GM23338 (cell line): ENCODE measurements at regions not wholly inside any gene's neighbourhood (a gene's known extent, or its start where the extent isn't known, plus 50 kb on each side); places are given as distances from the start of the nearest gene placed in this dataset.

Experiments
- ATAC-seq: fragments of 200-7000 bp; cut with Tn5 transposase; 3 replicates; pipeline ENCODE4 v1.9.1; 2020
- DNase-seq: peaks from one replicate; pipeline ENCODE4 v3.0.0-alpha.2; 2015; ENCODE audit warnings: low spot score
- H2AFZ ChIP-seq: fragments of 200-600 bp; sonication (generic); 2 replicates; pipeline ENCODE4 v1.8.0; 2016; ENCODE audit warnings: antibody characterized with exemption, mild to moderate bottlenecking, moderate library complexity
- H3F3A ChIP-seq: fragments of 200-600 bp; sonication (generic); replicated peaks from 2 replicates; pipeline ENCODE4 v1.8.0; 2017; ENCODE audit warnings: antibody characterized with exemption, mixed run types, low read depth
- H3K27ac ChIP-seq: fragments of 200-600 bp; sonication (generic); 2 replicates; pipeline ENCODE4 v1.6.1; 2016; ENCODE audit warnings: low read depth
- H3K27me3 ChIP-seq: fragments of 200-600 bp; sonication (generic); 2 replicates; pipeline ENCODE4 v1.8.0; 2016; ENCODE audit warnings: mild to moderate bottlenecking, mixed run types, moderate library complexity; ENCODE audit not compliant: insufficient read depth
- H3K36me3 ChIP-seq: fragments of 200-600 bp; sonication (generic); 2 replicates; pipeline ENCODE4 v1.8.0; 2016; ENCODE audit warnings: mild to moderate bottlenecking; ENCODE audit not compliant: insufficient read depth
- H3K4me1 ChIP-seq: fragments of 200-600 bp; sonication (generic); 2 replicates; pipeline ENCODE4 v1.8.0; 2016; ENCODE audit warnings: mild to moderate bottlenecking, moderate library complexity; ENCODE audit not compliant: insufficient read depth
- H3K4me2 ChIP-seq: fragments of 200-600 bp; sonication (generic); 2 replicates; pipeline ENCODE4 v1.7.1; 2017; ENCODE audit warnings: mixed run types
- H3K4me3 ChIP-seq: fragments of 200-600 bp; sonication (generic); 2 replicates; pipeline ENCODE4 v1.6.1; 2016; ENCODE audit warnings: mixed run types
- H3K79me2 ChIP-seq: fragments of 200-600 bp; sonication (generic); replicated peaks from 2 replicates; pipeline ENCODE4 v1.8.0; 2017; ENCODE audit warnings: mild to moderate bottlenecking; ENCODE audit not compliant: insufficient read depth
- H3K9me2 ChIP-seq: fragments of 200-600 bp; sonication (generic); 2 replicates; pipeline ENCODE4 v1.8.0; 2017; ENCODE audit not compliant: insufficient read depth
- H4K20me1 ChIP-seq: fragments of 200-600 bp; sonication (generic); replicated peaks from 2 replicates; pipeline ENCODE4 v1.8.0; 2017; ENCODE audit warnings: mild to moderate bottlenecking; ENCODE audit not compliant: insufficient read depth
- H3K27ac Mint-ChIP-seq: 2 replicates; pipeline ENCODE4 v1.8.0; 2020; ENCODE audit warnings: inconsistent platforms, mild to moderate bottlenecking, moderate library complexity, mixed read lengths
- H3K27me3 Mint-ChIP-seq: 3 replicates; pipeline ENCODE4 v1.8.0; 2022; ENCODE audit warnings: low read depth, mild to moderate bottlenecking, moderate library complexity, mixed read lengths, inconsistent platforms; ENCODE audit not compliant: insufficient read depth, poor library complexity
- H3K36me3 Mint-ChIP-seq: 3 replicates; pipeline ENCODE4 v1.8.0; 2021; ENCODE audit warnings: low read depth, mild to moderate bottlenecking, inconsistent platforms, moderate library complexity, mixed read lengths
- H3K4me1 Mint-ChIP-seq: 3 replicates; pipeline ENCODE4 v1.8.0; 2020; ENCODE audit warnings: mild to moderate bottlenecking, inconsistent platforms, mixed read lengths
- H3K4me3 Mint-ChIP-seq: 3 replicates; pipeline ENCODE4 v1.8.0; 2021; ENCODE audit warnings: moderate library complexity, mild to moderate bottlenecking, inconsistent platforms, mixed read lengths
- H3K9me3 Mint-ChIP-seq: 3 replicates; pipeline ENCODE4 v1.8.0; 2020; ENCODE audit warnings: moderate library complexity, mild to moderate bottlenecking, inconsistent platforms, mixed read lengths
- CREB1 ChIP-seq: fragments of 250-450 bp; sonication (Bioruptor Pico); IDR thresholded peaks from 2 replicates; pipeline ENCODE4 v1.5.0; 2020; ENCODE audit warnings: low read depth, mild to moderate bottlenecking, moderate library complexity
- JUNB ChIP-seq: IDR thresholded peaks from one replicate; pipeline ENCODE4 v1.6.1; 2016; ENCODE audit warnings: antibody characterized with exemption; ENCODE audit not compliant: unreplicated experiment
- NANOG ChIP-seq: IDR thresholded peaks from 2 replicates; pipeline ENCODE4 v1.6.1; 2016; ENCODE audit warnings: antibody characterized with exemption, borderline replicate concordance
- POLR2AphosphoS5 ChIP-seq: IDR thresholded peaks from 2 replicates; pipeline ENCODE4 v1.6.1; 2016; ENCODE audit warnings: antibody characterized with exemption, low read depth
- ZNF114 ChIP-seq: fragments of 250-450 bp; sonication (Bioruptor Pico); IDR thresholded peaks from 2 replicates; pipeline ENCODE4 v1.5.0; 2020; ENCODE audit warnings: mild to moderate bottlenecking, moderate library complexity
- TF ChIP-seq, protein P1 (sequence below): fragments of 250-450 bp; sonication (Bioruptor Pico); IDR thresholded peaks from 2 replicates; pipeline ENCODE4 v1.5.0; 2020; ENCODE audit warnings: mild to moderate bottlenecking, moderate library complexity
- TF ChIP-seq, protein P2 (sequence below): IDR thresholded peaks from 2 replicates; pipeline ENCODE4 v1.6.1; 2016; ENCODE audit warnings: antibody characterized with exemption

DNA sequence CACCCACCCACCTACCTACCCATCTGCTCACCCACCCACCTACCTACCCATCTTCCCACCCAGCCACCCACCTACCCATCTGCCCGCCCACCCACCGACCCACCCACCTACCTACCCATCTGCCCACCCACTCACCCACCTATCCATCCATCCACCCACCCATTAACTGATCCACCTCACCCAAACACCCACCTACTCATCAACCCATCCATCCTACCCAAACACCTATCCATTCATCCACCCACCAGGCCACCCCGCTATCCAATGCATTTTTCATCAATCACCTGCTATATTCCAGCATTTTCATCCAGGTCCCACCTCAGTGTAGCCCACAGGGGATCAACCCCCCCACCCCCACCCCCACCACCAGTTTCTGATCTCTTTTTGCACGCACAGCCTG is 121.8 kb downstream of the GLI2 start (continued):
- TF ChIP-seq, protein P1, sequence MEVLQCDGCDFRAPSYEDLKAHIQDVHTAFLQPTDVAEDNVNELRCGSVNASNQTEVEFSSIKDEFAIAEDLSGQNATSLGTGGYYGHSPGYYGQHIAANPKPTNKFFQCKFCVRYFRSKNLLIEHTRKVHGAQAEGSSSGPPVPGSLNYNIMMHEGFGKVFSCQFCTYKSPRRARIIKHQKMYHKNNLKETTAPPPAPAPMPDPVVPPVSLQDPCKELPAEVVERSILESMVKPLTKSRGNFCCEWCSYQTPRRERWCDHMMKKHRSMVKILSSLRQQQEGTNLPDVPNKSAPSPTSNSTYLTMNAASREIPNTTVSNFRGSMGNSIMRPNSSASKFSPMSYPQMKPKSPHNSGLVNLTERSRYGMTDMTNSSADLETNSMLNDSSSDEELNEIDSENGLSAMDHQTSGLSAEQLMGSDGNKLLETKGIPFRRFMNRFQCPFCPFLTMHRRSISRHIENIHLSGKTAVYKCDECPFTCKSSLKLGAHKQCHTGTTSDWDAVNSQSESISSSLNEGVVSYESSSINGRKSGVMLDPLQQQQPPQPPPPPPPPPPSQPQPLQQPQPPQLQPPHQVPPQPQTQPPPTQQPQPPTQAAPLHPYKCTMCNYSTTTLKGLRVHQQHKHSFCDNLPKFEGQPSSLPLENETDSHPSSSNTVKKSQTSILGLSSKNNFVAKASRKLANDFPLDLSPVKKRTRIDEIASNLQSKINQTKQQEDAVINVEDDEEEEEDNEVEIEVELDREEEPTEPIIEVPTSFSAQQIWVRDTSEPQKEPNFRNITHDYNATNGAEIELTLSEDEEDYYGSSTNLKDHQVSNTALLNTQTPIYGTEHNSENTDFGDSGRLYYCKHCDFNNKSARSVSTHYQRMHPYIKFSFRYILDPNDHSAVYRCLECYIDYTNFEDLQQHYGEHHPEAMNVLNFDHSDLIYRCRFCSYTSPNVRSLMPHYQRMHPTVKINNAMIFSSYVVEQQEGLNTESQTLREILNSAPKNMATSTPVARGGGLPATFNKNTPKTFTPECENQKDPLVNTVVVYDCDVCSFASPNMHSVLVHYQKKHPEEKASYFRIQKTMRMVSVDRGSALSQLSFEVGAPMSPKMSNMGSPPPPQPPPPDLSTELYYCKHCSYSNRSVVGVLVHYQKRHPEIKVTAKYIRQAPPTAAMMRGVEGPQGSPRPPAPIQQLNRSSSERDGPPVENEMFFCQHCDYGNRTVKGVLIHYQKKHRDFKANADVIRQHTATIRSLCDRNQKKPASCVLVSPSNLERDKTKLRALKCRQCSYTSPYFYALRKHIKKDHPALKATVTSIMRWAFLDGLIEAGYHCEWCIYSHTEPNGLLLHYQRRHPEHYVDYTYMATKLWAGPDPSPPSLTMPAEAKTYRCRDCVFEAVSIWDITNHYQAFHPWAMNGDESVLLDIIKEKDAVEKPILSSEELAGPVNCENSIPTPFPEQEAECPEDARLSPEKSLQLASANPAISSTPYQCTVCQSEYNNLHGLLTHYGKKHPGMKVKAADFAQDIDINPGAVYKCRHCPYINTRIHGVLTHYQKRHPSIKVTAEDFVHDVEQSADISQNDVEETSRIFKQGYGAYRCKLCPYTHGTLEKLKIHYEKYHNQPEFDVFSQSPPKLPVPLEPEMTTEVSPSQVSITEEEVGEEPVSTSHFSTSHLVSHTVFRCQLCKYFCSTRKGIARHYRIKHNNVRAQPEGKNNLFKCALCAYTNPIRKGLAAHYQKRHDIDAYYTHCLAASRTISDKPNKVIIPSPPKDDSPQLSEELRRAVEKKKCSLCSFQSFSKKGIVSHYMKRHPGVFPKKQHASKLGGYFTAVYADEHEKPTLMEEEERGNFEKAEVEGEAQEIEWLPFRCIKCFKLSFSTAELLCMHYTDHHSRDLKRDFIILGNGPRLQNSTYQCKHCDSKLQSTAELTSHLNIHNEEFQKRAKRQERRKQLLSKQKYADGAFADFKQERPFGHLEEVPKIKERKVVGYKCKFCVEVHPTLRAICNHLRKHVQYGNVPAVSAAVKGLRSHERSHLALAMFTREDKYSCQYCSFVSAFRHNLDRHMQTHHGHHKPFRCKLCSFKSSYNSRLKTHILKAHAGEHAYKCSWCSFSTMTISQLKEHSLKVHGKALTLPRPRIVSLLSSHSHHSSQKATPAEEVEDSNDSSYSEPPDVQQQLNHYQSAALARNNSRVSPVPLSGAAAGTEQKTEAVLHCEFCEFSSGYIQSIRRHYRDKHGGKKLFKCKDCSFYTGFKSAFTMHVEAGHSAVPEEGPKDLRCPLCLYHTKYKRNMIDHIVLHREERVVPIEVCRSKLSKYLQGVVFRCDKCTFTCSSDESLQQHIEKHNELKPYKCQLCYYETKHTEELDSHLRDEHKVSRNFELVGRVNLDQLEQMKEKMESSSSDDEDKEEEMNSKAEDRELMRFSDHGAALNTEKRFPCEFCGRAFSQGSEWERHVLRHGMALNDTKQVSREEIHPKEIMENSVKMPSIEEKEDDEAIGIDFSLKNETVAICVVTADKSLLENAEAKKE: no peak
- TF ChIP-seq JUNB: no peak

DNA sequence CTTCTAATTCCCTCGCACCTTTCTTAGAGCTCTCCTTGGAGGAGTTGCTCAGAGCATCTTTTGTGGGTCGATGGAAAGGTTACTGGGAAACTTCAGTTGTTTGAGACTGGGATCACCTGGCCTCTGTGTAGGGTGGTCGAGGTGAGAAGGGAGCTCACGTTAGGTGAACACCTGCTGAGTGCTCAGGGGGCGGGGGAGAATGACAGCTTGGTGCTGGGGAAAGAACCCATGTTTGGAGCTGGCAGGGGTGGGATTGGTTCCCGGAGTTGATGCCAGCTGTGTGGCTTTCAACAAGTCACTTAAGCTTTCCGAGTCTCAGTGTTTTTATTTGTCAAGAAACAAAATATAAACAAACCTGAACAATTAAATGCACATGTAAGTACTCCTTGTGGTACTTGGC is 122.3 kb downstream of the GLI2 start:
- H3K4me1 Mint-ChIP-seq: peaks cover 67% of the 10 kb centered on the region
- peaks cover 24% of the 10 kb centered on the region for H4K20me1 ChIP-seq
- peaks cover 51% of the 10 kb centered on the region for H3K79me2 ChIP-seq
- H3K4me3 ChIP-seq: no peak overlapping the region
- H3K4me1 ChIP-seq: peaks cover 47% of the 10 kb centered on the region
- H3K36me3 ChIP-seq: no peaks in the 10 kb centered on the region
- H3K4me3 Mint-ChIP-seq: no peak overlapping the region
- peaks cover 29% of the 10 kb centered on the region for H3K27me3 Mint-ChIP-seq
- H3K27ac Mint-ChIP-seq: peak overlapping the region; percentile 89
- peak overlapping the region; percentile 91; the same call in 1 of the 2 replicates for H3K27ac ChIP-seq
- DNase-seq: no peak
- no peak overlapping the region for H2AFZ ChIP-seq
- no peaks in the 10 kb centered on the region for H3K9me2 ChIP-seq
- no peak for ATAC-seq
- H3F3A ChIP-seq: peaks cover 11% of the 10 kb centered on the region; the same call in 1 of the 2 replicates
- H3K36me3 Mint-ChIP-seq: no peaks in the 10 kb centered on the region; the same call in 2 of the 3 replicates
- no peaks in the 10 kb centered on the region for H3K9me3 Mint-ChIP-seq
- H3K27me3 ChIP-seq: no peaks in the 10 kb centered on the region
- H3K4me2 ChIP-seq: peak overlapping the region; percentile 11; the same call in 1 of the 2 replicates
- TF ChIP-seq CREB1 (no peak), ZNF114 (no peak), NANOG (no peak), POLR2AphosphoS5 (no peak)
- TF ChIP-seq, protein P2, sequence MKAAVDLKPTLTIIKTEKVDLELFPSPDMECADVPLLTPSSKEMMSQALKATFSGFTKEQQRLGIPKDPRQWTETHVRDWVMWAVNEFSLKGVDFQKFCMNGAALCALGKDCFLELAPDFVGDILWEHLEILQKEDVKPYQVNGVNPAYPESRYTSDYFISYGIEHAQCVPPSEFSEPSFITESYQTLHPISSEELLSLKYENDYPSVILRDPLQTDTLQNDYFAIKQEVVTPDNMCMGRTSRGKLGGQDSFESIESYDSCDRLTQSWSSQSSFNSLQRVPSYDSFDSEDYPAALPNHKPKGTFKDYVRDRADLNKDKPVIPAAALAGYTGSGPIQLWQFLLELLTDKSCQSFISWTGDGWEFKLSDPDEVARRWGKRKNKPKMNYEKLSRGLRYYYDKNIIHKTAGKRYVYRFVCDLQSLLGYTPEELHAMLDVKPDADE: no peak
- TF ChIP-seq, protein P1: no peak
